GM13976 (cell line): ENCODE measurements at regions not wholly inside any gene's neighbourhood (a gene's known extent, or its start where the extent isn't known, plus 50 kb on each side); places are given as distances from the start of the nearest gene placed in this dataset.
"Not testable (repeated sequence)": the region's sequence is repeated elsewhere in the genome, so short reads cannot be mapped to it uniquely, and the experiment has no call there.

ENCODE experiments used
- DNase-seq: peaks from one replicate; pipeline ENCODE4 v3.0.0; 2012; ENCODE audit warnings: low spot score
- CTCF ChIP-seq: IDR thresholded peaks from 2 replicates; pipeline ENCODE4 v1.5.1; 2012; ENCODE audit warnings: borderline replicate concordance, mild to moderate bottlenecking; ENCODE audit not compliant: insufficient read depth; ENCODE audit errors: extremely low read depth, missing control alignments, control extremely low read depth
- in situ Hi-C: fragments of 300-500 bp; cut with MboI; formaldehyde crosslinking; loops from one replicate; pipeline ENCODE4 v1.12.0; 2022; ENCODE audit warnings: low sequenced_read_pairs, mixed read lengths, inconsistent platforms; ENCODE audit not compliant: unreplicated experiment

- in situ Hi-C loops, result no loop called here
- DNase-seq, result no peak
- TF ChIP-seq CTCF, result no peak
These were observed 1221.3 kb upstream of the CELF4 start for GRCh38 chr18:38786906-38787305.

DNA sequence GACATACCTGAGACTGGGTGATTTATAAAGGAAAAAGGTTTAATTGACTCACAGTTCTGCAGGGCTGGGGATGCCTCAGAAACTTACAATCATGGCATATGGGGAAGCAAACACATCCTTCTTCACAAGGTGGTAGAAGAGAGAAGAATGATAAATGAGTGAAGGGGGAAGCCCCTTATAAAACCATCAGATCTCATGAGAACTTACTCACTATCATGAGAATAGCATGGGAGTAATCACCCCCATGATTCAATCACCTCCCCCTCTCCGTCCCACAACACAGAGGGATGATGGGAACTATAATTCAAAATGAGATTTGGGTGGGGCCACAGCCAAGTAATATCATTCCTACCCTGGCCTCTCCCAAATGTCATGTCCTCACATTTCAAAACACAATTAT is 1206.0 kb upstream of the CELF4 start:
- in situ Hi-C loops, DNase-seq: not testable (repeated sequence)

- no peak for DNase-seq
- no peak for TF ChIP-seq CTCF
- in situ Hi-C loops, result no loop called here
These were observed 1202.9 kb upstream of the CELF4 start for GRCh38 chr18:38768504-38768903.

- in situ Hi-C loops, result no loop called here
- no peak for TF ChIP-seq CTCF
These were observed 1193.9 kb upstream of the CELF4 start for GRCh38 chr18:38759457-38759856.

DNA sequence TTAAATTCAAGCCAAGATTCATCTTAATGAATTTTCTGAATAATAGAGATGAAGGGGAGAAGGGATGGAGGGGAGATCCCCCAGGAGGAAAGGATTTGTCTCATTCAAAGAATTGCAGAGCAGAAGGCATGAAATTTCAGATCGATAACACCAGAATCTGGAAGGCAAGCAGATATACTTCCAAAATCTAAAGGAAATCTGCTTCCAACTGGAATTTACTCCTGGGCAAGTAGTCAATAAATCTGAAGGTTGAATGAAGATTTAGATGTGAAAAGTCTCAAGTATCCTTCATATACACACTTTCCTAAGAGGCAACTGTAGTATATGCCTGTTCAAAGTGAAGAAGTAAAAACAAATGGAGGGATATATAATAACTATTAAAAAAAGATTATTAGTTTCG is 1190.8 kb upstream of the CELF4 start:
- in situ Hi-C loops, result no loop called here
- no peak for TF ChIP-seq CTCF

More at GRCh38 chr18:38759457-38759856, 1193.9 kb upstream of the CELF4 start:
- DNase-seq, result no peak

DNA sequence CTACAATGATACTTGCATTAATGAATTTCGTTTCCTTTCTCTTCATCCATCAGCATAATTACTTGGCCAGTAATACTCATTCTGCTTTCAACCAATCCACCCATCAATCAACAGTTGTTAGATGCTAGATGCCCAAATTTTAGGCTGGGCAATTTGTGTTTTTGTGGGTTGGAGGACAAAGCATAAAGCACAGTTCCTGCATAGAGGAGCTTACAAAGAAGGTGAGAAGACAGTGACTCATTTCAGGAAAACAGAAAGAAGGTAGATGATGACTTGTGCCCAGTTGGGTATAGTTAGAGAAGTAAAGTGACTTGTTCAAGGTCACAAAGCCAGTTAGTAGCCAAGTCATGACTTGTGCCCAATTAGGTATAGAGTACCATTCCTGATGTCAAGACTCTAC is 1186.8 kb upstream of the CELF4 start:
- in situ Hi-C loops, result no loop called here
- TF ChIP-seq CTCF, result no peak
- peak; percentile 11 for DNase-seq

More for the DNA sequence above, 1190.8 kb upstream of the CELF4 start:
- no peak for DNase-seq

DNA sequence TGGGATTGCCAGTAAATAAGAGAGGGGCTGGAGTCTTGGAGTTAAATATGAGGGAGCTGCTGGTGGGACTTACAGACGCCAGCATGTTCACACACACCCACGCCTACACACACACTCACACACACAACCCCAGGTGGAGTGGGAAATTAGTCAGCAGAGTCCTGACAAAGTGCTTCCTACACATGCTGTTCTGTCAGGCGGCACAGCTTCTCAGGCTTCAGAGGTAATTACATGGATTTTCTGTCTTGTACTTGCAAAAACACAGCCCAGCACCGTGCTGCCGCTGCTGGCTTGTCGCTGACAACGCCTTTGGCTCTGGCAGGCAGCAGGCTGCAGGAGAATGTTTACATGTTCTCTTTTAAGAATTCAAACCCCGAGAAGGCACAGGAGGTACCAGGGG is 1186.3 kb upstream of the CELF4 start:
- no peak for TF ChIP-seq CTCF
- in situ Hi-C loops, result no loop called here
- no peak for DNase-seq

- TF ChIP-seq CTCF, result no peak
These were observed 1185.6 kb upstream of the CELF4 start for GRCh38 chr18:38751211-38751610.

More at GRCh38 chr18:38751211-38751610, 1185.6 kb upstream of the CELF4 start:
- in situ Hi-C loops, result no loop called here
- DNase-seq, result no peak
